DMS114 treated with DMSO at 0.1 percent for 48 hours (cell line): ENCODE measurements at regions not wholly inside any gene's neighbourhood (a gene's known extent, or its start where the extent isn't known, plus 50 kb on each side); places are given as distances from the start of the nearest gene placed in this dataset.

Source experiments
- DNase-seq: peaks from one replicate; lab custom pipeline; 2025; ENCODE audit not compliant: unreplicated experiment; lab: John Stamatoyannopoulos, UW

DNA sequence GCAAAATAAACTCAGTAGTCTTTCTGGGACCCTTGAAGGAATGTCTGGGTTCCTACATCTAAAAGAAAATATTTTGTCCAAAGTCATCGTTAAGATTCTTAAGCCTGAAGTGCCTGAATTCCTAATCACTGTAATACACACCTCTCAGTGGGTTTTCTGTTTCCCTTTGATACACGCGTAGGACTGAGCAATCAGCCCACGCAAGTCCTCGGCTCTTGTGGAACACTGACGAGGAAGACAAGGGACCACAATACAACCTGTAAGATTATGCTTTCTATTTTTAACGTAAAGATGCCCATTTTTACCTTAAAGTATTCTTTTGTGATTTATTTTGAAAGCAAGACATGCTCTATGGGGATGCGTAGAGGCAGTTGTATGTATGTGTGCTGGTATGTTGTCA is 472.8 kb upstream of the CELF2 start:
- DNase-seq, result no peak

DNA sequence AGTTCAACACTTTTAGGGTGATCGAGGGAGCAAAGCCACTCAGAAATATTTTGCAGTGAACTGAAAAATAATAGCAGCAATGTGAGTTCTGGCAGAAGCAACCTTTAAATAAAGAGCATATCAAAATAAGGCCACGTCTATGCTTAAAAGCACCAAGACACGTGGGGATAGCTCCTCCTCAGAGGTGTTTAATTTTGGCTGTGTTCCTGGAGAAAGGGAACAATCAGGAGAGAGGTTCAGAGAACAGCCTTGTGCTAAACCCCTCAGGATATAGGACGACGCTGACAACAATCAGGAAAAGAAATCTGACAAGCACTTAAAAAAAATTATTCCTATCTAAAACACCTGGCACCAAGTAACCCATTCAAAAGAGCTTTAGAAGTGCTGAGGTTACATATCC is 471.9 kb upstream of the CELF2 start:
- no peak for DNase-seq

DNA sequence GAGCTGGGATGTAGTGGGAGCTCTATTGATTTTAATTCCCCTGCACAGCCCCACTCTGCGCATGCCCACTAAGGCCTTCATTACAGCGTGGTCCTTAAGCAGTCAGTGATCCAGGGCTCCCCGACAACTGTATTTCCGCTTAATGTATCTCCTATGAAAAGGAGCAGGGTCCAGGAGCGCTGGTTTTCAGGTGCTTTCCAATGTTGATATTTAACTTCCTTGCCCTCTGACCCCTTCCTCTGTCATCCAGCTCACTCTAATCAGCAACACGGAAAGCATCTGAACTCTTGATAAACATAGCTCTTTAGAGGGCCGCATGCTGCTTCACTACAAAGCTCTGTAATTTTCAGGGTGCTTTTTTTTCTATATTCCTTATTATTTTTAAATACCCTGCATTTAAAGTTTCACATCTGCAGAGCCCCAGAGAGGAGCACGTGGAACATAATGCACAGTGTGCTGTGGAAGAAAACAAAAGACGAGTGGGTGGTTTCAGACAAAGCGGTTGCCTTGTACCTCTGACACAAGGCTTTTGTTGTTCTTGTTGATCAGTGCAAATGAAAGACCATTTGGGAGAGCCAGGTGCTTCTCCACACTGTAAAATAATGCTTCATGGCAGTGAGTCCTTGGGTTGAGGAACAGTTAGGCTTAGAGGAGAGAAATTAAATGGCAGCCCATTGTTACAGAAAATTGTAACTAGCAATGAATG is 465.9 kb upstream of the CELF2 start:
- no peak for DNase-seq

DNA sequence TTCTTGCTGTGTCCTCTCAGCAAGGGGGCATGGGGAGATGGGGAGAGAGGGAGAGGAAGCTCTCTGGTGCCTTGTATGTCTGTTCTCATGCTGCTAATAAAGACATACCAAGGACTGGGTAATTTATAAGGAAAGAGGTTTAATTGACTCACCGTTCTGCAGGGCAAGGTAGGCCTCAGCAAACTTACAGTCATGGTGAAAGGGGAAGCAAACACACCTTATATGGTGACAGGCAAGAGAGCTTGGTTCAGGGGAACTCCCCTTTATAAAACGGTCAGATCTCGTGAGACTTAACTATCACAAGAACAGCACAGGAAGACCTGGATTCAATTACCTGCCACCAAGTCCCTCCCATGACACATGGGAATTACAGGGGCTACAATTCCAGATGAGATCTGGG is 464.7 kb upstream of the CELF2 start:
- no peak for DNase-seq

DNA sequence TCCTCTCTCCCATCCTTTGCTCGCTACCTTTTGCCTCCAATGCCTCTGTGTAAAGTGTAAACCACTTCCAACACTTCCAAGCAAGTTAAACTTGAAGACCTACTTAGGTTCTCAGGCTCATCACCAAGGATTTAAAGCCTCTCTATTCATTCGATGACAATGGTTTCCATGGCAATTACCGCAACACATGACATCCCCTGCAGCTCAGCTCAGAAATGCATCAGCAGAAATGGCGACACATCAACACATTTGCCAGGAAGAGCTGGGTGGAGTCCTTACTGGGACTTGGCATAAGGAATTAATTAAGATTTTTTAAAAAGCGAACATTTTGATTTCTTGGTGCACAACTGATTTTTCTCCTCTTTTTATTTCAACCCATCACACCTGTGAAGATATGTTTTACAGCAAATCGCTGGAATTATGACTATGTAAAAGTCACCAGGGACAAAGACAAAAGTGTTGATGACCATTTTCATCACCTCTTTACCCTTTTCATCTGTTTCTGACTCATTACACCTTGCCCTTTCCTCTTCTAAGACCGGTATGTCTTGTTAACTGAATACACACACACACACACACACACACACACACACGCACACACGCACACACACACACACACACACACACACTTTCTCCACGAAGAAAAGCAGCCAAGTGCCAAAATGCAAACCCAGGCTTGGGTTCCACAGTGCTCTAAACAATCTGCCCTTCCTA is 453.4 kb upstream of the CELF2 start:
- no peak for DNase-seq

DNA sequence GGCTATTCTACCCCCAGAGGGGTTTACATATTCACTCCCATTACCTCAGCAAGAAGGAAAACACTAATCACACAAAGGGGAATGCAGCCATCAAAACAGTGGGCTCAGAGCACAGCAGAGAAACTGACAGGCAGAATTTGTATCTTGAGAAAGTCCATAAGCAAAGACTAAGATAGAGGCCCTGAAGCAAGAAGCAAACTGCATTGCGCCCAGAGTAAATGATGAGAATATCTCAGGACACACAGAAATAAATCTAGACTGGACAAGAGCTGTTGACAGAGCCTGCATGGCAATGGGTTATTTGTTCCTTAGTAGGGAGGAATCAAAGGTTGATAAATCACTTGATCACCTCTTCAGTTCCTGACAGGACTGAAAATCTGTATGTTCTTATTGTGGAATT is 440.7 kb upstream of the CELF2 start:
- no peak for DNase-seq

DNA sequence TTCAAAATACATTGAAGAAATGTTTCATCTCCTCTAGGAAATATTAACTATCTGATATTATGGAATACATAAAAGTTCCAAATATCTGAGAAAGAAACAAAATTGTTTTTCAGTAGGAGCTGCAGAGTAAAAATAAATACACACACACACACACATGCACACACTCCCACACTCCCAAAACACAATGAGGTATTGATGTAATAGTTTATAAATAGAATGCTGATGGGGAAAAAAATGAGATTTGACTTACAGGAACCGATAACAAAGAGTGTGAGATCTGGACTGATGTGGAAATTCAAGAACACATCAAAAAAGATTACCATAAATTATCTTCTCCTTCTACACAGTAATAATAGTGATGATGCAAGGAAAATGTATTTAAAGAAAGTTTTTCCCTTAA is 438.0 kb upstream of the CELF2 start:
- no peak for DNase-seq

DNA sequence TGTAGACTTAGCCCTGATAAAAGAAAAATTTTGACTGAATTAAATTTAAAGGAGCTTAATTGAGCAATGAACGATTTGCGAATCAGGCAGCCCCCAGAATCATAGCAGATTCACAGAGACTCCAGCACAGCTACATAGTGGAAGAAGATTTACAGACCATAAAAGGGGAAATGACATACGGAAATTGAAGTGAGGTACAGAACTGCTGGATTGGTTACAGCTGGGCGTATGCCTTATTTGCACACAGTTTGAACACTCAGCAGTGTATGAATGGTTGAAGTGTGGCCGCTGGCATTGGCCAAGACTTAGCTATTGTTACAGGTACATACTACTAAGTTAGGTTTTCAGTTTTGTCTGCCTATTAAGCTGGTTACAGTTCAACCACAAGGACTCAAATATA is 433.5 kb upstream of the CELF2 start:
- no peak for DNase-seq

DNA sequence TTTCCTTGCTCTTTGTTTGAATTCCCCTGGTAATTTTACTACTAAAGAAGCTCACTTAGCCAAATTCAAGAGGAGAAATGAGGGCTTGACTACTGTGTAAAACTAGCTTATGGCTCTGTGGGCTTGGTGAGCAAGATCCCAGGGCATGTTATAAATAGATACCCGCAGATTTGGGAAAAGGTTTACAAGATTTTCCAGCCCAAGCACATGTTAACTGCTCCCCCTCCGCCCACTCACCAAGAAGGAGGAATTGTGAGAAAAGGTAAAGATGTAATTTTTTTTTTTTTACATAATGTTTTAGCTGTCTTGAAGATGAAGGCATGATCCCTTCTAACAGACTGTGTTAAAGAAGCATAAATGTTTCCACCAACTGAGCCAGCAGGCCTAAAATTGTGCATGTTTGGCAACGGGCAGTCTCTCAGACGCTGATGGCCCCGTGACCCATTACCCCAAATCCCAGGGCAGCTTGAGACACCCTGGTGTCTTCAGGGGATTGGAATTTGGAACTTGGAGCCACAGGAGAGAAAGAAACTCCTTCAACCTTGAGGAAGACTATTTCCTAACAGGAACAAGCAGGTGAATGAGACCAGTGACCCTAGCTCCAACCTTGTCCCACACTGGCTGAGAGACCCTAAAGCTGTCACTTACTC is 429.8 kb upstream of the CELF2 start:
- no peak for DNase-seq

DNA sequence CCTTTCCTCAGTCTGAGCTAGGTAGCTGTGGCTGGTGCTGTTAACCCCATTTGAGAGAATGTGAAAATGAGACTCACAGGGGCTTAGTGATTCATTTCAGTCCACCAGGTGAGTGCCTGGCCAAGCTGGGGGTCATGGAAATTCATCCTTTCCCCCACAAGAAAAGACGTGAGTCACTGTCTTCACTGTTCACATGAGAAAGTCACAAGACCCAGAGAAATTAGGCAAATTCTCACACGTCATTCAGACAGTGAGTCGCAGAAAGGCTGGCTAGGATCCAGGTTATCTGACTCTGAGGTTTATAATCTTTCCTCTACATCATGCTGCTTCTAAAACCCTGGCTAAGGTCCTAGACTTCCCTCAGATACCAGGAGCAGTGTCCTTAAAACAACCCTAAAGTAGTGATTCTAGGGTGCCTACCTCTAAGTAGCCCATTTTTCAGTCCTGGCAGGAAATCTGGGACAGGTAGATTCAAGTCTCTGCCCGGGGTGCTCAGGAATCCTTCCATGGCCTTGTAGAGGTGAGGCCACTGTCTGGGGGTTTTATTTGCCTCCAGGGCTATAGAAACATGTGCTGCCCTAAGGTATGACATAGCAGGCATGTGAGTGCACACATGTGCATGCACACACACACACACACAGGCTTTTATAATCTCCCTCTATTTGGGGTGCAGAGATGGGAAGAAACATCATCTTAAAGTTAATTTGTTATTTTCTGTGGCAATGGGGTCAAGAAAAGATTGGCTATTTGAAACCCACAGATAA is 427.9 kb upstream of the CELF2 start:
- no peak for DNase-seq

DNA sequence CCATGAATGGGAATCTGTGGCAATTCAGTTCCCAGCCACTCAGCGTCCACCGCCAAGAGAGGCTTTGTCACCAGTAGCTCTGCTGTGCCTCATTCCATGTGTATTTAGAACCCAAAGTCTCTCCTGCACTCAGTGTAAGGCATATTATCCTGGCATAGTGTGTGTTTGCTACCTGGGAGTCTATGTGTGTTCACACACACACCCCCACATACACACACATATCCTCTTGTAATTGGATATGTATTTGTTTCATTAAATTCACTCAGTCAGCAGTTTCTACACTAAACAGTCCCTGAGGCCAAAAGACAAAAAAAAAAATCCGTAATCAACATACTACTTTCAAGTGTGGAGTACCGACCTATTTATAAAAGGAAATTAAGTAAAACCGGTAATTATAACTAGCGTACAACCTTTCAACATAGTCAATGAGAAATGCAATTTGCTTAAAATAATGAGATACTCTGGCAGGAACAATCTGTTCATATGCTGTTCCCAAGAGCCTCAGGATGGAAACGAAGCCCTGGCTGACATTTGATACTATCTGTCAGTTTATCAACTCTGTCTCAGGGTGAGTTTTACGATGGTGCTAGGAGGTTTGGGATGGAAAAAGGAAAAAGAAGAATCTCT is 425.8 kb upstream of the CELF2 start:
- DNase-seq, result no peak

DNA sequence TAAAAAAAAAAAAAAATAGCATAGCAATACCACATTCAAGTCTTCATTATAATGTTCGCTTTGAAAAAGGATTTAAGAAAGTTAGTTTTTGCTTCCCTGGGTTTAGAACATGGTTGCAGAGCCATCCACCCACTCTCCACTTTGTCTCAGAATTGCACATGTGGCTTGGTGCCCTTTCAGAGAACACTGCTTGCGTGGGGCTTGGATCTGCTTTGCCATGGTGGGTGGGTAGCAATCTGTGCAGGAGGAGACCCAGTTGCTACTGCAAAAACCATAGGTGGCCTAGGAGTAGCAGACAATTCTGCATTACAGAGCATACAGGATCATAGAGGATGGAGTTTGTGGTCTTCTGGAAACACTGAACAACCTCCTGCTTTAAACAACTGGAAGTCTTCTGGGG is 421.4 kb upstream of the CELF2 start:
- no peak for DNase-seq

DNA sequence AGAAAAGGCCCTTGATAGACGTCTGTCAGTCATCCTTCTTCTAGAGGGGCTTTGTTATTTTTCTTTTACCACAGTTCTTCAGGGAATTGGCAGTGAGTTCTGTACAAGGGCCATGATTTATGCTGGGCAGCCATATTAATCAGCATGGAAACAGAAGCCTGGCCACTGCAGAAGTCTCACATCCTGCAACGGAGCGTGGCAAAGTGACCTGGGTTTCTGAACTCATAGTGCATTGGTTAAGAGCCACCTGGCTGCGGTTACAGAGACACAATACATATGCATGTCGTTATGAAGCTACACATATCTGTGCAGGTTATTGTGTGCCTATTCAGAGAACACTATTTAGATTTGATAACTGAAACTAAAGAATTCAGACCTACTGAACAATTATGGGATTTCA is 419.4 kb upstream of the CELF2 start:
- DNase-seq, result no peak

DNA sequence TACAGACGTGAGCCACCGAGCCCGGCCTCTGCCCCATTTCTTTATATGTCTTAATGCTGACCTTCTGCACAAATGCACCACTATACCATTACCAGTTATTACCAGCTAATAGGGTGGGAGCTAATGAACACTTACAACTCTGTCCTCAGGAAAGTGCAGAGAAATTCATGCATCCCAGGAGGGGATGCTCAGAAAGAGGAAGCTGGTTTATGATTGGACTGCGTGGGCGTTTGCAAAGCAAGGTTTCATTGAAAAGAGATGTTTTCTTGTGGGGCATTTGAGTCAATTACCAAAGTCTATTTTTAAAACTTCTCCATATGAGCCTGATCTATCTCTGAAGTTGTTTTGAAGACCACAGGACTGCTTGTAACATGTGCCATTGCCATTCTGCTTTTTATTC is 417.7 kb upstream of the CELF2 start:
- no peak for DNase-seq

DNA sequence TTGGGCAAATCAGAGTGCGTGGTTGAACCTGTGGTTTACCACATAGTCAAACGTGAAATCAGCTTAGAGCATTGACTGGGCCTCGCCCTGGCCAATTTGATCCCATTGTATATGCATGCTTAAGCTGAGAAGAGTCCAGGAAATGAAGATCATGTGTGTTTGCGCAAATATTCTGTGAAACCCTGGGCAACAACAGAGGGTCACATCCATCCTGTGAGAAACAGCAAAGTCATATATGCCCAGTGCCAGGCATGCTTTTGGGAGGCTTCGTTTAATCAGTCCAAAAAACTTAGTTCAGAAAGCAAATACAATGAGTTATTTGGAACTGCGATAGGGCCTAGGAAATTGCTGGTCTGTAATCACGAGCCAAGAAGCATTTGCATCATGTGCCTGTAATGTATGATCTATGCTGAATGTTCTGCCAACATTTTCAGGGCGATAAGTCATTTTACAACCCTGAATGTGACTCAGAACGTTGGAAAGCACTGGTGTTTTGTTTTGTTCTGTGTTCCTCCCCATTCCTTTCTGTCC is 412.1 kb upstream of the CELF2 start:
- DNase-seq, result no peak

DNA sequence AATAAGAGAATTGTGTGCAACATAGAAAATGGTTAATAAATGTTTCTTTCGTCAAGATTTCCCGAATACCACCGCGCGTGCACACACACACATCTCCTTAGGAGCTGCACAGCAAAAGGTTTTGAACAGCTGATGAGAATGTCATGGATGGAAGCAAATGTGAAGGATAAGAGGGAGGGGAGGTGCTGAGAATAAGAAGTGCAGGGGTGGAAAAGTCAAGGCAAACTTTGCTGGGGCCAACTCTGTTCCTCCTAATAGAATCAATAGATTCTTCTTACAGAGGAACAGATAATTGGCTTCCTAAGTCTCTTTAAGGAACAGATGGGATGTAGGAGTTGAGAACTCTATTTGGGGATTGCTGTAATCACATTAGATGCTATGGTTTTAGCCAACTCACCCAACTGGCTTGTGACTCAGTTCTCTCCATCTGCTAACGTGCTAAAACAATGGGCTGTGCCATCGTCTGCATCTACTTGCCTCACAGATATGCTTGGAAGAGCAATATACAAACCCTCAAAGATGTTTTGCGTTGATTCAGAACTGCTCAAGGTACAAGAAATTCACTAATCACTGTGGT is 408.2 kb upstream of the CELF2 start:
- DNase-seq, result no peak

DNA sequence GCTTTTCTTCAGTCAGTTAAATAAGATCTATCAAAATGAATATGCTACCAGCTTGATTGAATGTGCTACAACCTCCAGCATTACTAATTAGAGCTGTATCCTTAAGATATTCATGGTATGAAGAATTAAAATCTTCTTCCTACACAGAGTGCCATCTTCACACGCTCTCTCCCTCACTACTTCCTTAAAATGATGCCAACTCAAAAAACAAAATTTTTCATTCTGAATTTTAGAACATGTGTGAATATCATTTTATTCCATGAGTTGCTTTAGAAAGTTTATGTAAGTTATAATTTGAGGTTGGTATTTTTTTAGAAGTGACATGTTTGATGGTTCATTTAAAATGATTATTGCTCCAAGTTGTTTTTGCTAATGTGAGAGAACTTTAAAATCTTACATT is 407.5 kb upstream of the CELF2 start:
- DNase-seq, result no peak

DNA sequence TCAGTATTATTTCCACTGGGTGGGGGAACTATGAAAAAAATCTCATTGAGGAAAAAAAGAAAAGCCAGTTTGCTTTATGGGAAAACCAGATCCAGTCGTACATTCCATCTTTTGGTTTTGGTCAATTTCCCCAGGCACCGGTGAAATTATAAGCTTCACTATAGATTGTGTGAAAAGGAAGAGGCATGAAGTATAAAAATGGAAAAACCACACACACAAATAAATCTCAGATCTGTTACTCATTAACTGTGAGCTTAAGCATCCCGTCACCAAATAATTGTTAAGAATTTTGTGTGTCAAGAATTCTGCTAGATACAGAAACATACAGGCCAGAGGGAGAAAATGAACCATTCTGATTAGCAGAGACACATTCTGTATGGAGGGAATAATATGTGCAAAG is 405.5 kb upstream of the CELF2 start:
- DNase-seq, result no peak

DNA sequence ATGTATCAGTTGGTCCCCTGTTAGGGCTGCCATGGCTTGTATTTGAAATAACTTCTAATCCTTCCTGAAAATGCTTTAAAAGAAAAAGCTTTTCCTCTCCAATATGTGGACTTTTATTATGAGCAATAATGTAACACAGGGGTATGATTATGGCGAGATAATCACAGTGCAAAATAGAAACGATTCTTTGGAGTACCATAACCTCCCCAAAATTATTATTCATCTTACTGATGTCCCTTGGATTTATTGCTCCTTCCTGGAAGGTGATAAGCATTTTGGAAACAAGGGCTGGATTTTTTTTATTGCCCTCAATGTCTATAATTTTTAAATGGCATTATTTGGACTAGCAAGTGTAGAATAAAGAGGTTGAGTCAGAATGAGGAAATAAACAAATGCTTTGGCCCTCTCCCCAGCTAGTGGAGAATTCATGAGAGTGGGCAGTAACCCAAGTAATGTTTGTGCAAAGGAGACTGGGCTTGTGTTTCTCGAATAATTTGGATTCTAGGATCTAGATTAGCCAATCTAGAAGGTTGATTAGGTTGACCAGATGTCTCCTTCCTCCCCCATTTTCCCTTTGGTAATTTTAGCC is 403.9 kb upstream of the CELF2 start:
- DNase-seq, result no peak

DNA sequence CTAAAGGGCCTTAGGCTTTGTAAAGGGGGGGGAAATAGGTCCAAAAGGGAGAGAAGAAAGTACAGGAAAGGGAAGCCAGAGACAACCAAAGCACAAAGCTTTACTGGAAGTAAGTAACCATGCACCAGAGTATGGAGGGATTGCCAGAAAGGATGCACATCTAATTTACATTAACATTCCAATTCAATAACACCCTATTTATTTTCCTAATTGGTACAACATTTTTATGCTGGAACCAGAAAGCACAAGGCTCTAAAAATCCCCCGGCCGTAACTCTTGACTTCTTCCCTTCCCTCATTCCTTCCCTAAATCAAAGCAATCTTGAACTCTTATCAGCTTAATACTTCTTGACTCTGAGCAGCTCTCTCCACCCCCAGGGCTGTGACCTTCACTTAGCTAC is 400.0 kb upstream of the CELF2 start:
- no peak for DNase-seq
